Lower leg skin (tissue), 4 donors: ENCODE measurements at regions not wholly inside any gene's neighbourhood (a gene's known extent, or its start where the extent isn't known, plus 50 kb on each side); places are given as distances from the start of the nearest gene placed in this dataset.

Experiments used
- DNase-seq, 2 donors: peaks; one replicate each; pipeline ENCODE4 v3.0.0-alpha.2; 2019; ENCODE audit warnings: low spot score in 2 of 2
- H3K4me3 ChIP-seq: fragments of 200-600 bp; sonication (generic); 2 replicates; pipeline ENCODE4 v1.5.1; 2017; ENCODE audit warnings: mild to moderate bottlenecking, low read depth; ENCODE audit not compliant: poor library complexity, severe bottlenecking
- CTCF ChIP-seq, 3 donors: fragments of 450-650 bp; IDR thresholded peaks; one replicate each; pipeline ENCODE4 v1.5.1; 2016; ENCODE audit warnings: antibody characterized with exemption in 3 of 3, mild to moderate bottlenecking in 3 of 3, moderate library complexity in 2 of 3
- POLR2A ChIP-seq, 2 donors: fragments of 450-650 bp; IDR thresholded peaks; one replicate each; pipeline ENCODE4 v1.6.1; 2016 to 2017; ENCODE audit warnings: antibody characterized with exemption in 2 of 2, mild to moderate bottlenecking in 1 of 2, moderate library complexity in 1 of 2
- WGBS, 2 donors: methylation state at CpG; one replicate each; pipeline ENCODE4 v1.1.5; 2018; 5-methylcytosine and 5-hydroxymethylcytosine counted together
- intact Hi-C: fragments of 100-400 bp; cut with DNase I; formaldehyde crosslinking; loops from one replicate; pipeline ENCODE4 v1.15.0; 2023; ENCODE audit warnings: low total_unique reads

- no peak overlapping the region for H3K4me3 ChIP-seq
- intact Hi-C loops, result no loop called here
- WGBS, 2 donors, result 26 to 51% methylated on average over 3 of the region's 3 CpGs
- DNase-seq, result no peak
- TF ChIP-seq POLR2A (IDR thresholded peaks at IDR 0.05) (no peak), CTCF (IDR thresholded peaks at IDR 0.05) (no peak)
Measured at GRCh38 chrX:25527596-25527995, 511.8 kb upstream of the ARX start.

GRCh38 chrX:25531096-25531495 is 515.3 kb upstream of the ARX start:
- intact Hi-C loops, result no loop called here
- TF ChIP-seq POLR2A (IDR thresholded peaks at IDR 0.05), result no peak
- TF ChIP-seq CTCF (IDR thresholded peaks at IDR 0.05), result no peak
- WGBS, 2 donors, result 86 to 100% methylated on average over 1 of the region's 1 CpG
- no peak overlapping the region for H3K4me3 ChIP-seq
- no peak for DNase-seq

- H3K4me3 ChIP-seq, result no peak overlapping the region
- no peak for DNase-seq
- intact Hi-C loops, result no loop called here
- no peak for TF ChIP-seq CTCF (IDR thresholded peaks at IDR 0.05)
- TF ChIP-seq POLR2A (IDR thresholded peaks at IDR 0.05), result no peak
- 78 to 87% methylated on average over 1 of the region's 1 CpG for WGBS, 2 donors
Measured at GRCh38 chrX:25534091-25534490, 518.3 kb upstream of the ARX start.

- no peak for DNase-seq
- intact Hi-C loops, result no loop called here
- TF ChIP-seq POLR2A (IDR thresholded peaks at IDR 0.05) (no peak), CTCF (IDR thresholded peaks at IDR 0.05) (no peak)
- WGBS, 2 donors, result 81 to 87% methylated on average over 2 of the region's 2 CpGs
- H3K4me3 ChIP-seq, result no peak overlapping the region
Measured at GRCh38 chrX:25536307-25536970, 520.7 kb upstream of the ARX start.

- TF ChIP-seq CTCF (IDR thresholded peaks at IDR 0.05) (no peak), POLR2A (IDR thresholded peaks at IDR 0.05) (no peak)
- no peak overlapping the region for H3K4me3 ChIP-seq
- intact Hi-C loops, result no loop called here
- no peak for DNase-seq
- WGBS, 2 donors, result 86 to 92% methylated on average over 7 of the region's 7 CpGs
Measured at GRCh38 chrX:25537699-25538098, 521.9 kb upstream of the ARX start.

GRCh38 chrX:25544641-25545040 is 528.9 kb upstream of the ARX start:
- 49 to 73% methylated on average over 3 of the region's 3 CpGs for WGBS, 2 donors
- TF ChIP-seq POLR2A (IDR thresholded peaks at IDR 0.05) (no peak), CTCF (IDR thresholded peaks at IDR 0.05) (no peak)
- intact Hi-C loops, result no loop called here
- no peak for DNase-seq
- no peak overlapping the region for H3K4me3 ChIP-seq
